ENCODE measurements at regions not wholly inside any gene's neighbourhood (a gene's known extent, or its start where the extent isn't known, plus 50 kb on each side); places are given as distances from the start of the nearest gene placed in this dataset.

GRCh38 chr14:83856334-83856733, 1673.6 kb upstream of the FLRT2 start:
- CTCF ChIA-PET, result no interaction called here
- H3K36me3 ChIP-seq (ENCODE audit: insufficient read depth, low read length), result no peaks in the 10 kb centered on the region
- no peaks in the 10 kb centered on the region for H3K4me1 ChIP-seq (ENCODE audit: insufficient read depth, low read length)
- no peaks in the 10 kb centered on the region for H3K36me3 Mint-ChIP-seq (ENCODE audit: low read depth)
- ATAC-seq (ENCODE audit: poor library complexity) (no peak), DNase-seq (no peak)
- H3K27me3 ChIP-seq (ENCODE audit: control insufficient read depth in 1 of 2, insufficient read depth in 2 of 2, low read length in 2 of 2), result no peaks in the 10 kb centered on the region
- H3K9me3 ChIP-seq (ENCODE audit: control insufficient read depth in 1 of 2, insufficient read depth in 1 of 2, low read length in 2 of 2), result peaks cover 5 to 6% of the 10 kb centered on the region in 2 experiments
- H3K27ac Mint-ChIP-seq, result no peak overlapping the region
- H3K4me3 Mint-ChIP-seq, result no peak overlapping the region
- no peak overlapping the region for H3K27ac ChIP-seq (ENCODE audit: low read depth in 1 of 2, low read length in 2 of 2)
- peaks cover 23% of the 10 kb centered on the region for H3K9me3 Mint-ChIP-seq
- no peaks in the 10 kb centered on the region for H3K27me3 Mint-ChIP-seq
- POLR2A ChIA-PET, result no interaction called here
- TF ChIP-seq CTCF (IDR thresholded peaks at IDR 0.05), result no peak
- no peak overlapping the region for H3K4me3 ChIP-seq (ENCODE audit: low read length)
- intact Hi-C loops (cut with DNase I, micrococcal nuclease), result no loop called here
- H3K4me1 Mint-ChIP-seq (ENCODE audit: low read depth), result no peaks in the 10 kb centered on the region

GRCh38 chr14:83860631-83861155, 1669.3 kb upstream of the FLRT2 start:
- CTCF ChIA-PET, result no interaction called here
- no peak overlapping the region for H3K27ac Mint-ChIP-seq
- Histone ChIP-seq H3K9me3 (ENCODE audit: control insufficient read depth in 1 of 2, insufficient read depth in 1 of 2, low read length in 2 of 2) (peaks cover 0 to 5% of the 10 kb centered on the region in 2 experiments), H3K36me3 (ENCODE audit: insufficient read depth, low read length) (no peaks in the 10 kb centered on the region), H3K27ac (ENCODE audit: low read depth in 1 of 2, low read length in 2 of 2) (no peak overlapping the region), H3K4me3 (ENCODE audit: low read length) (no peak overlapping the region), H3K27me3 (ENCODE audit: control insufficient read depth in 1 of 2, insufficient read depth in 2 of 2, low read length in 2 of 2) (no peaks in the 10 kb centered on the region), H3K4me1 (ENCODE audit: insufficient read depth, low read length) (no peaks in the 10 kb centered on the region)
- no peak for DNase-seq
- H3K36me3 Mint-ChIP-seq (ENCODE audit: low read depth), result no peaks in the 10 kb centered on the region
- intact Hi-C loops (cut with DNase I, micrococcal nuclease), result no loop called here
- no peaks in the 10 kb centered on the region for H3K27me3 Mint-ChIP-seq
- H3K9me3 Mint-ChIP-seq, result peaks cover 18% of the 10 kb centered on the region
- H3K4me1 Mint-ChIP-seq (ENCODE audit: low read depth), result no peaks in the 10 kb centered on the region
- POLR2A ChIA-PET, result no interaction called here
- ATAC-seq (ENCODE audit: poor library complexity), result no peak
- H3K4me3 Mint-ChIP-seq, result no peak overlapping the region
- TF ChIP-seq CTCF (IDR thresholded peaks at IDR 0.05), result no peak

GRCh38 chr14:83863042-83863774, 1666.7 kb upstream of the FLRT2 start:
- no peak overlapping the region for H3K27ac ChIP-seq (ENCODE audit: low read depth in 1 of 2, low read length in 2 of 2)
- Mint-ChIP-seq H3K36me3 (ENCODE audit: low read depth) (no peaks in the 10 kb centered on the region), H3K27ac (no peak overlapping the region), H3K9me3 (peaks cover 18% of the 10 kb centered on the region), H3K4me1 (ENCODE audit: low read depth) (no peaks in the 10 kb centered on the region), H3K27me3 (no peaks in the 10 kb centered on the region), H3K4me3 (no peak overlapping the region)
- CTCF ChIA-PET, result no interaction called here
- no peak overlapping the region for H3K4me3 ChIP-seq (ENCODE audit: low read length)
- H3K4me1 ChIP-seq (ENCODE audit: insufficient read depth, low read length), result no peaks in the 10 kb centered on the region
- intact Hi-C loops (cut with DNase I, micrococcal nuclease), result no loop called here
- ATAC-seq (ENCODE audit: poor library complexity) (no peak), DNase-seq (no peak)
- H3K27me3 ChIP-seq (ENCODE audit: control insufficient read depth in 1 of 2, insufficient read depth in 2 of 2, low read length in 2 of 2), result no peaks in the 10 kb centered on the region
- H3K36me3 ChIP-seq (ENCODE audit: insufficient read depth, low read length), result no peaks in the 10 kb centered on the region
- no peak for TF ChIP-seq CTCF (IDR thresholded peaks at IDR 0.05)
- POLR2A ChIA-PET, result no interaction called here
- H3K9me3 ChIP-seq (ENCODE audit: control insufficient read depth in 1 of 2, insufficient read depth in 1 of 2, low read length in 2 of 2), result peaks cover 0 to 4% of the 10 kb centered on the region in 2 experiments

Measured in CD4-positive, alpha-beta T cell (primary cell).